ENCODE measurements at regions not wholly inside any gene's neighbourhood (a gene's known extent, or its start where the extent isn't known, plus 50 kb on each side); places are given as distances from the start of the nearest gene placed in this dataset.

DNA sequence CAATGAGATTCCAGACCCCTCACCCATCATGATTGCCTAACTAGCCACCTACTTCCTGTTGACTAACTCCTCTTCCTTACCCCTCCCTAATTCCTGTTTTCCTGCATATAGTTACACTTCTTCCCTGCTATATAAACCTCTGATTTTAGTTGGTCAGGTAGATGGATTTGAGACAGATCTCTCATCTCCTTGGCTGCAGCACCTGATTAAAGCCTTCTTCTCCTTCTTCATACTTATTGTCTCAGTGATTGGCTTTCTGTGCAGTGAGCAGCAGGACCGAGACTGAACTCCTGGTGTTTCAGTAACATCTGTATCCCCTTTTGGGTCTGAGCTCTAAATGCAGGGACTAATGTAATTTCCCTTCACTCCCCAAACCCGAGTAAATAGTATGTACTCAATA lies 51.7 kb upstream of the ATXN1 start:
- Histone ChIP-seq H3K27me3 (ENCODE audit: control insufficient read depth in 1 of 2, insufficient read depth in 2 of 2, low read length in 2 of 2) (no peaks in the 10 kb centered on the region), H3K9ac (ENCODE audit: low read depth in 1 of 2, low read length in 2 of 2) (no peak overlapping the region), H3K9me3 (ENCODE audit: control insufficient read depth in 1 of 2, low read length in 2 of 2) (peaks cover 4 to 10% of the 10 kb centered on the region in 2 donors), H3K4me3 (ENCODE audit: low read depth in 1 of 2, low read length in 2 of 2) (no peak overlapping the region), H3K4me1 (ENCODE audit: control insufficient read depth in 1 of 2, insufficient read depth in 2 of 2, low read length in 2 of 2) (no peaks in the 10 kb centered on the region), H3K27ac (ENCODE audit: low read depth, low read length) (no peak overlapping the region), H3K36me3 (ENCODE audit: control insufficient read depth in 1 of 2, insufficient read depth in 2 of 2, low read length in 2 of 2) (no peaks in the 10 kb centered on the region)

DNA sequence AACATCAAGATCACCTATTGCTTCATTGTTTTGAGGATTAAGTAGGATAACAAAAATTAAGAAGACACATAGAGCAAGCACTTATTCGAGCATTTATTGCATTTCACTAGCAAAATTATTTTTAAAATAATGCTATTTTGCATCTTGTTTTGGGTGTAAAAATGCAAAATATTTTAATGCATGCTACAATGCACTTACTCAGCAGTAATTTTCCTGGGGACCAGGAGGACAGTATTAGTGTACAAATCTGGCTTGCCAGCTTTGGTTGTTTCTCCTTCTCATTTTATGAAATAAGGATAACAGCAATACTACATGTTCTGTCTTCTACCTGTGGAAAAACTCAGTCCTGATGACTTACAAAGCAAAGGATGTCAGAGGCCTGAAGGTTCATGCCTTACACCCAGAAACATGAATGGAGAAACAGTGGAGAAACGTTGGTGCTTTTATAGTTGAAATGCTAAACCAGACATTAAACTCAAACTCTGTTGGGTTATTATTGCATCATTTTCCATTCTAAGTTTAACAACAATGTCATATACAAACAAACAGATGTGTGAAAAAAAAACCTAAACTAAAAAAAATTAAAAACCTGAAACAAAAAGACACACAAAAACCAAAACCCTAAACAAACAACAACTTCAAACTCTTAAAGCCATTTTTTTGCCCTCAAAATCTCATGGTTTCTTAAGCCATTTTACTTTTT lies 50.2 kb upstream of the ATXN1 start:
- Histone ChIP-seq H3K27me3 (ENCODE audit: control insufficient read depth in 1 of 2, insufficient read depth in 2 of 2, low read length in 2 of 2) (no peaks in the 10 kb centered on the region), H3K27ac (ENCODE audit: low read depth, low read length) (no peak overlapping the region), H3K36me3 (ENCODE audit: control insufficient read depth in 1 of 2, insufficient read depth in 2 of 2, low read length in 2 of 2) (no peaks in the 10 kb centered on the region), H3K4me1 (ENCODE audit: control insufficient read depth in 1 of 2, insufficient read depth in 2 of 2, low read length in 2 of 2) (no peaks in the 10 kb centered on the region), H3K9me3 (ENCODE audit: control insufficient read depth in 1 of 2, low read length in 2 of 2) (peaks cover 4 to 10% of the 10 kb centered on the region in 2 donors), H3K9ac (ENCODE audit: low read depth in 1 of 2, low read length in 2 of 2) (no peak overlapping the region), H3K4me3 (ENCODE audit: low read depth in 1 of 2, low read length in 2 of 2) (no peak overlapping the region)
